ENCODE measurements at regions not wholly inside any gene's neighbourhood (a gene's known extent, or its start where the extent isn't known, plus 50 kb on each side); places are given as distances from the start of the nearest gene placed in this dataset.

DNA sequence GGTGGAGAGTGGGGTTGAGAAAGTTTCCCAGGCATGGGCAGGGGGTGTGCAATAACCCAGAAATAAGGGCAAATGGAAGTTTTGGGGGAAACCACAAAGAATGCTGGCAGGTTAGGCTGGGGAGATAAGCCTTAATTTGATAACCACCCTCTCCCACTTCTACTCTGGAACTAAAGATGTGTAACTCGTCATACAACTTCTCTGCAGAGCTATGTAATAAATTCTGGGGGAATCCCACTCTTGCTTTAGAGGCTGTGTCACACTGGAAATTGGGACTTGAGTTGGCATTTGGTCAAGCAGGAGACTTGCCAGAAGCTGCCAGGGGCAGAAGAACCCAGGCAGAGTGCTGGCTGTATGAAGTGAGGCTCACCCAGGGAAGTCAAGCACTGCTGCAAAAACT lies 170.9 kb upstream of the CPEB2 start:
- no peak for DNase-seq

DNA sequence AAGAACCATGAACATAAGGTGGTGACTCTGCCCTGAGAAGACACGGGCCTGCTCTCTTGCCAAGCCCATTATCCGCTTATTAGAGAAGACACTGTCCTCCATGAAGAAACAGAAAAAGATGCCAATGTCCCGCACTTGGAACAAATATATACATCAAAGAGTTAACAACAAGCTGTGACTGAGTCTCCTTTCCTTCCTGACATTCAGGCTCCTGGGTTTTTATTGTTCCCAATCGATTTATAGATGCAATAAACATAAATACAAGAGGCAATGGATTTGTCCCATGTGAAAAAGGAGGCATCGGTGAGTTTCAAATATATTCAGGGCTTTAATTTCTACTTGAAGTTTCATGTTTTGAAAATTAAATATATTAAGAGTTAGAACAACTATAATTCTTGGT lies 169.2 kb upstream of the CPEB2 start:
- DNase-seq: no peak

DNA sequence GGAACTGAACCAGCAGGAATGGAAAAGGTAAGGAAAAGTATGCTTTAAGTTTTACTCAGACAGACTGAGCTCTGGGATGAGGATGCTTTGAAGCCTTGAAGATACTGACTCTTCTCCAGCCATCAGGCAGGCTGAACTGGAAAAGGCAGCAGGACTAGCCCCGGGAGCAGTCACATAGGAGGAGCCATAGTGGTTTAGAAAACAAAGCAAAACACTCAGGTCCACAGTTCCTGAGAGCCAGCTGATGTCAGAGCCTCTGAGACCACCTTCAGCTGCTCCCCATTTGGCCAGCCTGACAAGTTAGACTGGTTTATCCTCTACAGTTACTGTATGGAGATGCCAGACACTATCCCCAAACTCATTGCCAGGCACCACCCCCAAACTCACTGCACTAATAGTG lies 167.9 kb upstream of the CPEB2 start:
- no peak for DNase-seq

DNA sequence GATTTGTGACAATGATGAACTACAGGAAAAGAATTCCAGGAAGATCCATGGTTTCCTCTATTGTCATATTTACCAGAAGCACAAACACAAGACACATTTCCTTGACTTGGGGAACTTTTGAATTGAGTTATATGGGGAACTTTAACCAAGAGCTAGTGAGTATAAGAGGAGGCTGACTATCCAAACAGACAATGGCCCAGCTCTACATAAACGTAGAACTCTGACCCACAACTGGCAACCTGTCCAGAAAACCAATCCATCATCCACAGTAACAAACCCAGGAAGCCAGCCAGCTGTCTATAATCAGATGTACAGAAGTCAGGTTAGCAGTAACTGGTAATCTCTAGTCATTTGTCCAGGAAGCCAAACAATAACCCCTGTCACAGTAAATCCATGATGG lies 167.0 kb upstream of the CPEB2 start:
- no peak for DNase-seq

DNA sequence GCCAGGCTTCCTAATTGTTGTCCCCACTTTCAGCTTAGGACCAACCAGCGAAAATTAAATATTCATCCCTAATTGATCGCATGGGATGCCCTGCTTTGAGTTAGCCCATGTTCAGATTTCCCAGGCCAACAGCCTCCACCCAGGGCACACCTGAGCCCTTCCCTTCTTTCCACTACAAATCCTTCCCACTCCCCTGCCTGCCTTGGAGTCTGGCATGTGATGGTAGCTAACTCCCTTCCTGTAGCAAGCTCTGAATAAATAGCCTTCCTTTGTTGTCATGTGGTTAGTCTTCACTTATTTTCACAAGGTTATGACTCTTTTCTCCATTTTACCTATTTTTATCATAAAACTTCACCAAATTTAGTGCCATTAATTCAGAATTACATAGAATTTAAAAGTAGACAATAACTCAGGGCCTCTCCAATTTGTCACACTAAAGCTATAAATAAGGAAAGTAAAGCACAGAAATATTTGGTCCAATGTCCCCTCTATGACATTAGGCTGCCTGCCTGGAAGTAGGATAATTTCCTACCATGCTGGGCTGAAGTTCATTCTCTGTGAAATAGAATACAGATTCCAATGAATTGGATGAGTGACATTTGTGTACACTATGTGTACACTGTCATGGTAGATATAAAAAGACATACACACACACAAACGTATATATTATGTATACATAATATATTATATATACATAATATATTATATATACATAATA lies 166.4 kb upstream of the CPEB2 start:
- DNase-seq: no peak

DNA sequence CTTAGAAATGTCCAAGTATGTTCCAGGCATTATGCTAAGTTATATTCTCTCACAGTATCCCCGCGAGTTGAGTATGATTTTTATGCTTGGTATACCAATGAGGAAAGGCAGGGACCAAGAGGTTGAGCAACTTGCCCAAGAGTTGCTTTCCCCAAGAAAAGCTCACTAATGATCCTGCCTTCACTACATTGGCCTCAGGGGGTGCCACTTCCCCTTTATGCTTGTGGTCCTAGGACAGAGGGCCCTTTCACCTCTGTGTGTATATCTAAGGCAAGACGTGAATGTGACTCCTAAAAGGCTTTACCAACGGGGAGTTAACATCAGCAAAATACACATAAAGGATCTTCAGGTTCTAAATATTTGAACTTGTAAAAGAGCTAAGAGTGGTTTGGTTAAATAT lies 164.4 kb upstream of the CPEB2 start:
- DNase-seq: no peak

DNA sequence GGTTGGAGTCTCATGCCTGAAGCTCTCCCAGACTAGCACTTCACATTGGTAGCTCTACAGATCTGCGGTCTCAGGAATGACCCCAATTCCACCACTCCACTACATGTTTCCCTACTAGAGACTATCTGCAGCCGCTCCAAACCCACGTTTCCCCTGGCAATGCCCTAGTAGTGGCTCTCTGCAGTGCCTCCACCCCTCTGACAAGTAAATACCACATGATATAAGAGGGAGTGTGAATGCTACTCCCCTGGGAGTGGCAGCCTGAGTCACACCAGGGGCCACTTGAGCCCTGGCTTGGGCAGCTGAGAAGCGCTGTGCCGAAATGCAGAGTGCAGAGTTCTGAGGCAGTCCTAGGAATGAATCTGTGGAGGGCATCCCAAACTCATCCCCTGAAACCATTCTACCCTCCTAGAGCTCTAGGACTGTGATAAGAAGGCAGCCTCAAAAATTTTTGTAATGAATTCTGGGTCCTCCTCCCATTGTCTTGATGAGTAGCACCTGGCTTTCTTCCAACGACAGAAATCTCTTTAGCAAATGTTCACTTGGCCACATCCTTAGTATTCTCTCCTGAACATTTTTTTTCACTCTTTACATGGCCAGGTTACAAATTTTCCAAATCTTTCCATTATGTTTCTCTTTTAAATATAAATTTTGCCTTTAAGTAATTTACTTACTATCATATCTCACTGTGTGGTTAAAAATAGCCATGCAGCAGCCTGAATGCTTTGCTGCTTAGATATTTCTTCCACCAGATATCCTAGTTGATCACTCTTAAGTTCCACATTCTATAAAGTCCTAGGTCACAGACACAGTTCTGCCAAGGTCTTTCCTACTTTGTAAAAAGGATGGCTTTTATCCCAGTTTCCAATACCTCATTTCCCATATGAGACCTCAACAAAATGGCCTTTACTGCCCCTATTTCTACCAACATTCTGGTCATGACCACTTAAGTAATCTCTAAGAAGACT lies 160.2 kb upstream of the CPEB2 start:
- no peak for DNase-seq

DNA sequence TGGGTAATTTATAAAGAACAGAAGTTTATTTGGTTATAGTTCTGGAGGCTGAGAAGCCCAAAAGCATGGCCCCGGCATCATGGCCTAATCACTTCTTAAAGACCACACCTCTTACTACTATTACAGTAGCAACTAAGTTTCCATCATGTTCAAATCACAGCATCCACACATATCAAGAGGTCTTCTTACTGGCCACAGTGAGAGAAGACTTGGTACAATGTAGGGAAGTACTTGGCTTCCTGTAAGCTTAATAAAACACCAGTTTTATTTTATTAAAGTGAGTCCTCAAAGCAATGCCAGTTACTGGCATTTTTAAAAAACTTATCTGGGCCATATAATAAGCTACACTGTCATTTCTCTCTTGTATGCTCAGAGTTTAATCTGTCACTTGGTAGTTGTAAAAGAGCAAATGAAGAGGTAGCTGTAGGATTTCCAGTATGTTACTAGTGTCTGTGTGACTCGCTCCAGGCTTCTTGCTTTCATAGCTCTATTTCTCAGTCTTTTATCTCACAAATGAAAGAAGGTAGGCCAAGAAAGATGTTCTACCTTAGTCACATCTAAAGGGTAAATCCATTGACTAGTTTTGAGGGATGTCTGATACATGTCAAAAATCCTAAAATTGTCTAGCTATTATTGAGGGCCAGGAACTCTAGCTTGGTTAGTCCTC lies 159.2 kb upstream of the CPEB2 start:
- no peak for DNase-seq

DNA sequence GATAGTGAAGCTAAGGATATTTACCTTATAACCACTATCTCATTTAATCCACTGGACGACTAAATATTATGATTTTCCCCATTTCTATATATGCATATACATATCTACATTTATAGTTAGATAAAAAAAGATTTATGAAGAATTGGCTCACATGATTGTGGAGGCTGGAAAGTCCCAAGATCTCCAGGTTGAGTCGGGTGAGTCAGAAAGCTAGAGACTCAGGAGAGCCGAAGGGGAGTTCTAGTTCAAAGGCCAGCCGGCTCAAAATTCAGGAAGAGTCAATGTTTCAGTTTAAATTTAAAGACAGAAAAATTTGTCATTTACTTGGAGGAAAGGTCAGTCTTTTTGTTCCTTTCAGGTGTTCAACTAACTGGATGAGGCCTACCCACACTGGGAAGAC lies 158.2 kb upstream of the CPEB2 start:
- no peak for DNase-seq

DNA sequence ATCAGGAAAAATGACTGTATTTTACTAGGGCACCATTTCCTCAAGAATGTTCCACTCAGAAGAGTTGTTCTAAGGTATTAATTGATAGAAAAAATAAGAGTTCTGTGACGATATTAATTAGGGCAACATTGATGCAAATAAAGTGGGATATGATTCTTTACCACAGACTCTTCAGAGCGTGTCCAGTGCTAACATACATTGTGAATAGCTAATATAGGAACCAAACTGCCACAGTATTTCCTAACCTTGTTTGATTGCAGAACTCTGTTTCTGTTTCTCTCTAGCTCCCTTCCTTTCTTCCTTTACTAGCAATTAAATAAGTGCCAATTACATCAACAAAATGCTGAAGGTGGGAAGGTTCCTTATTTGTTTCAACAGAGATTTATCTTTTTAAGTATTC lies 154.1 kb upstream of the CPEB2 start:
- DNase-seq: no peak

DNA sequence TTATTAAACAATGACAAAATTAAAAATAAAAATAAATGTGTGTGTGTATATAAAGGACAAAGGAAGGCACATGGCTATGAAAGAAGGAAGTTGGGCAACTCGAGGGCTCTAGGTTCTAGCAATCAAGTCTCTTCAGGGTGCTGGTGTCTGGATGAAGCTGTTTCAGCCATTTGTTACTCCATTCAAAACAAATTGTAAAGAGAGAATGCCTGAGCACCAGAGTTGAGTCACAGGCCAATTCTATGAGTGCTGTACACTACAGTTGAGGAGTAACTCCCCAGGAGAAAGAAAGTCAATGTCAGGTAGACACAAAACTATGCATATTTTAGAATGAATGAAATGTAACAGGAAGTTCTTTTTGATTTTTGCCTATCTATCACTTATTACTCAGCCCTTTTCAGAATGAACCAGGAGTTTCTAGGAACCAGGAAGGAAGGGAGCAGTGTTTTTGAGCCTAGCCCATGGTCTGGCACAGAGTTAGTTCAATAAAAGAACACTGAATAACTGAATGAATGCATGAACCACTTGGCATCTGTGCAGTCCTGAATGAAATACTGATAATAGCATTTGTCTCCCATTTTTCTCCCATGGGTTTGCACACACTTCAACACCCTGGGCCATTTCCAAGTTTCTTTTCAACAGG lies 151.7 kb upstream of the CPEB2 start:
- DNase-seq: no peak

DNA sequence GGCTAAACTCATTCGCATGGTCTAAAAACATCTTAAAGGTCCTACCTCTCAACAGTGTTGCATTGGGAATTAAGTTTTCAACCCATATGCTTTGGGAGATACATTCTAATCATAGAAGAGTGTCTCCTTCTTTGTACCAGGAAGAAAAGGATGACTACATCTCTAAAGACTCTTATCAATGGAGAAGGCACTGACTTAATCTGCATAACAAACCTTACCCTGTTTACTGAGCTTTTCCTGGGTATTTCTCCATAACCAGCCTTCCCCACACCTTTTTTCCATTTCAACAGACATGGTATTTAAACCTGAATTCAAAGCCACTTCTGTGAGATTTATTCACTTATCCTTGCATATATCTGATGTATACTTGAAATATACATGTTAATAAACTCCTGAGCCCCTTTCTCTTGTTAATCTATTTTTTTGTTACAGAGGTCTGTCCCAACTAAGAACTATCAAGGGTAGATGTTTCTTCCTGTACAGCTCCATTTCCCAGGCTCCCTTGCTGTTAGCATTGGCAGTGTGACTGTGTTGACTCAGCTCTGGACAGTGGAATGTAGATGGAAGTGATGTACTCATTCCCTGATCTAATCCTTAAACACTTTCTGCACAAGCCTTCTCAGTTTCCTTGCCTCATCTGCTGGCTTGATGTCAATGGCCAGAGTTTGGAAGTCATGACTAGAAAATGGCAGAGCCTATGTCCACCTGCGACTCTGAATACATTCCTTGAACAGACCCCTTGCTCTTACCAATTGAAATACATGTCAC lies 148.9 kb upstream of the CPEB2 start:
- peak in 1 of 2 experiments; percentile 22 for DNase-seq

DNA sequence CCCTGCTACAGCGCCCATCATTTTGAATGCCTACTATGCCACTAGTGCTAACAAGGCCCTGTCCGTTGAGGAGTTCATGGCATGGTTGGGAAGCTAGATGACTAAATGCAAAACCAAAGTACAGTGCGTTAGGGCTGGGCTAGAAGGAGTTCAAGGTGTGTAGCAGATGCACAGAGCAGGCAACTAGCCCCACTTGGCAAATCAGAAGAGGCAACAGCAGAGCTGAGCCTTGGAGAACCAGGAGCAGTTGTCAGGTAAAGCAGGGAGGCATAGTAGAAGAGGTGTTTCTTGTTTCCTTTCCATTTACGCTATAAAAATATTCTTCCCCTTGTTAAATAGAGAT lies 146.6 kb upstream of the CPEB2 start:
- no peak for DNase-seq

DNA sequence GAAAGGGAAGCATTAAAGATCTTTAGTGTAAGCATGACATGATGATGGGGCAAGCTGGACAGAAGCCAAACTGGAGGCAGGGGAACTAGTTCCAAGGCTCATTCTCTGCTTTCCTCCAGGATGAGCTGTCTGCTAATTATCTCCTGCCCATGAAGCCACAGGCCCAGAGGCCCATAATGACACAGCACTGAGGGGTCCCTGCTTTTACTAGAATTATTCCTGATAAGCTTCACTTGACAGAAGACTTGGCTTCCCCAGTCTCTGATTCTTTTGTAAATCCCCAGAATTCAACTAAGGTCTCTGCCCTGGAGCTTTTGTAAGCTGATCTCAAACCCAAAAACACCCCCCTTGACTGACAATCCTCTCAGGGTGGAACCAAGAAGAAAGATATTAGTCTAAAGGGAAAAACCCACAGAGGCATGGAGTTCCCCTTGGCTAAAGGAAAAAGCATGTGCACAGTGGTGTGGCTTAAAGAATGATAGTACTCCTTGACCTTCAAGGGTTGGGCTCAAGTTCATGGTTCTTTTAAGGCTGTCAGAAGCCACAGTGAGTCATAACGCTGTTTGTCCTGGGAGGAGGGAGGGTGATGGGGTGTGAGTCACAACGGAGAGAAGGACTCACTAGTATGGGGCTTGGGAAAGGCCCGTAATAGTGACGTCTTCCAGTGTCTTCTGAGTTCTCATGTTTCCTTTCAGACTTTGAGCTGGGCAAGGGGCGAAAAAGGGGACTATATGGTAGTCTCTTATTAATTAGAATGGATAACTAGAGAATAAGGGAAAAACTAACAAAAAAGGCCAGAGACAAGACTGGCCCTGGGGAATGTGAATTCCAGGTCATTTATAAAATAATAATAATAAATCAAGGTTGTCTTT lies 146.0 kb upstream of the CPEB2 start:
- peak; percentile 72 to 86 for DNase-seq

DNA sequence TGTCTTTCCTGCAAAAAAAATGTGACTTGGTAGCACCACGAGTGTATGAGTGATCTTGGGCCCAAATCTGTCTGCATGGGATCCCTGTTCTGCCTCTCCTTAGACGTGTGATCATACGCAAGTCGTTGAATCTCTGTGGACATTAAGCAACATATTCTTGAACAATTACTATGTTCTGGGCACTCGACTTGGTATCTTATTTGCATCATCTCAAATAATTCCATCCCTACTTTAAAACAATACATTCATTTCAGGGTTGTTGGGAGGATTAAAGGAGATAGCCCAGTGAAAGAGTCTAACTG lies 145.4 kb upstream of the CPEB2 start:
- no peak for DNase-seq

DNA sequence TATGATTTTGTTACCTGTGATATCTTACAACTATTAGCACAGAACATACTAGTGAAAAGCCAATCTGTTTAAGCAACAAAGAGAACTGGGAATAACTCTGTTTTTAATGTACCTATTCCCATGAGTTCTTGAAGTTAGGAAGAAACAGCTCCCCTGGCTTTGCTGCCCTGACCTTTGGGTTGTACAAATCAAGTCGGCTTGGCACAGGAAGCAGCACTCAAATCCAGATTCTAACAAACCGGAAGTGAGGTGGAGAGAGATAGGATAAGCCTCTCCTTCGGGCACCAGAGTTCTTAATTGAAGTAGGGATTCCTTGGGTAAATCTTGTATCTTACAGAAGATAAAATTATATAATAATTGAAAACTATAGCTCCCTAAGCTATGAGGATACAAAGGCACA lies 144.8 kb upstream of the CPEB2 start:
- DNase-seq: no peak

DNA sequence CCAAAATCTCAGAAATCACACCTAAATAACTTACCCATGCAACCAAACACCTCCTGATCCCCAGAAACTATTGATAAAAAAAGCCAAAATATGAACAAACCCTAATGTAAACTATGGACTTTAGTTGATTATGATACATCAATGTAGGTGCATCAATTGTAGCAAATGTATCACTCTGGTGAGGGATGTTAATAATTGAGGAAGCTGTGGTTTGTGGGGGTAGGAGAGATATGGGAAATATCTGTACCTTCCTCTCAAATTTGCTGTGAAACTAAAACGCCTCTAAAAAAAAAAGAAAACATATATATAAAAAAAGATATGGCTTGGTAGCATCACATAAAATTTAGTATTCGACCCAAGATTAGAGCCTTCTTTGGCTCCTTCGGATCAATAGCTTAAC lies 144.3 kb upstream of the CPEB2 start:
- DNase-seq: no peak

DNA sequence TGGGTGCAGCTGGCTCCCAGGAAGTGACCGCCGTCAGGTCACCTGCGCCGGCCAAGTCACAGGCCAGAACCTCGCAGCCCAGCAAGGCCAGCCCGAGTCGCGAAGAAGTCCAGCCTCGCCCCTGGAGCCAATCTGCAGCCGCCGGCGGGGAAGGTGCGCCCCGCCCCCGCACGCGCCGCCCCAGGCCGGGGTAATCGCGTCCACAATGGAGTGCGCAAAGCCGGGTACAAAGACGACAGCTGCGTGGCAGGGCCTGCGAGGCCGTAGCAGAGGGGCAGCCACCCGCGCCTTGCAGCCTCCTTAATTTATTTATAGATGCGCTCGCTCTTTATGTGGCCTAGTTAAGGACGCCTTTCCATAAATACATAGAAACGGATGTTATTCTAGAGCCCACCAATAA lies 139.4 kb upstream of the CPEB2 start:
- DNase-seq: no peak

DNA sequence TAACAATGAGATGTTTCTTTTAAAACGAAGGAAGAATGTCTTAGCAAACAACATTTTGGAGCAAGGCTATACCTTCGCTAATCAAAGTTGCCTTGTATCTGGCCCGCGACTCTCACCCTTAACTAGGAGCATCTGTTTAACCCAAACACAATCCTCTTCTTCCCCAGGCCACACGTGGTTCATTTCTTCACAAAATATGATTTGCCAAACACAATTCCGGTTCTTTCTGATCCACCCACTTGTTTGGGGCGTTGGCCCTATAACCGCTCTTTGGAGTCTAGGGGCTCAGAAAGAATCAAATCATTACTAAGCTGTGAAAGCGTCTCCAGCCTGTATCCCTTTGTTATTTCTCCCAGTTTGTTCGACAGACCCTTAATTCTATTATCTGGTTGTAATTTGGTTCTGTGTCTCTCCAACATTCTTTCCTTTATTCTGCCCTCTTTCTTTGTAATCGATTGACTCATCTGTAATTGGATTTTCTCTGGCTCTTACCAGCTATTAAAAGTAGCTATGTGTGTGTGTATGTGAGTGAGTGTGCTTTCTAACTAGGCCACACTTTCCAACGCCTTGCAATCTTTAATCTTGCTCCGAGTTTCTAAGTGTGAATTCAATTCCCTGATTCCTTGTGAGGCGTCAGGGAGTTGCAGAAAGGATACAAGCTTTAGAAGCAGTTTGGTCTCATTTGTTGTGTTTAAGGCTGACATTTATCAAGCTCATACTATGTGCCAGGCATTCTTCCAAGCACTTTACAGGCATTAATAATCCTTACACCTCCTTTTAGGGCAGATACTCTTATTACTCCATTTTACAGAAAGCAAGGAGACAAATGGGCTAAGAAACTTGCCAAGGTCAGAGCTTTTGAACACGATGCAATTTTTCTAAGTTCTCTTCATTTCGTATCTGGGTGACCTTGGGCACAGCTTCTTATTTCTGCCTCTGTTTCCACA lies 138.6 kb upstream of the CPEB2 start:
- DNase-seq: no peak

DNA sequence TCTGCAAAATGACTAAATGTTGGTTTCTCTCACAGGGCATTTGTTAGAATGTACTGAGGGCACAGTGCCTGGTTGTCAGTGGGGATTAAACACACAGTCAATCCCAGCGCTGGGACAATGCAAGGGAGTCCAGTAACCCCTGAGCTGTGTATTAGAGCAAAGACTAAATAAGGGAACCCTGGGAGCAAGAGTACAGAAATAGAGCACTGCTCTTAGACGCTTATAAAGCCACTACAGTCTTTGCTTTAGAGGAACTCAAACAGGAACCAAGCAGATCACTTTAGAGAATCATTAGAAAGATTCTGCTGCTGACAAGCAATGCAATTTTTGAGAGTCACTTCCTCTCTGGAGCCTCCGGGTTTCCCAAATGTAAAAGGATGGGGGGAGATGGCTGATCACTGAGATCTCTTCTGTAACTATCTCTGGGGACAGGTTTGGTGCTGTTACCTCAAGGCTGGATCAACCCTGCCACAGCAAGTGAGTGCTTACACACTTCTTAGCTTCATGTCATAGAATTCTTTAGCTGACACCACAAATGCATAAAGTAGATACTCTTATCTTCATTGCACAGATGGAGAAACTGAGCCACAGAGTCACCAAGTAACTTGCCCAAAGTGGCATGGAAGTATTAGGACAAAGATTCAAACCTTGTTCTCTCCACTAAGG lies 137.8 kb upstream of the CPEB2 start:
- DNase-seq: no peak

All from SW 1271 (cell line).